ENCODE measurements at regions not wholly inside any gene's neighbourhood (a gene's known extent, or its start where the extent isn't known, plus 50 kb on each side); places are given as distances from the start of the nearest gene placed in this dataset.
"Not testable (repeated sequence)": the region's sequence is repeated elsewhere in the genome, so short reads cannot be mapped to it uniquely, and the experiment has no call there.

DNA sequence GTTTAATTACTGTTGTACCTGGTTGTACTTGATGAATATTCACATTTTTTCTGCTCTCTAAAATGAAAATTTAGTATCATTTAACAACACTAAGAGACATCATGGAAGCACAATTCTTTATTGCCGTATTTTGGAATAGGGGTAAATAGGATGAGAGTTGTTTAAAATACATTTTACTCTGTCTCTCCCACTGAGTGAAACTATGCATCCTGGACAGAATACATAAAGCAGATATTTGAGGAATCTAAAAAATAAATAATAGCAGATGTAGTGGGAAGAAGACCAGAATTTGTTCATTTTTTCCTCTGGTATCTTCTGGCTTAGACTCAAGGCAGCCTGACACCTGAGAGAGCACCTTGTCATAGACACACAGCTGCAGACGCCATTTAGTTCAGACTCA is 119.1 kb upstream of the AHI1 start:
- FAIRE-seq (no peak), DNase-seq (no peak), ATAC-seq (no peak)
- H3K27ac ChIP-seq: no peak overlapping the region
- intact Hi-C loops (cut with DNase I): no loop called here
- H3K9me3 ChIP-seq: no peaks in the 10 kb centered on the region
- no peaks in the 10 kb centered on the region for H3K4me1 ChIP-seq
- TF ChIP-seq, protein P1, sequence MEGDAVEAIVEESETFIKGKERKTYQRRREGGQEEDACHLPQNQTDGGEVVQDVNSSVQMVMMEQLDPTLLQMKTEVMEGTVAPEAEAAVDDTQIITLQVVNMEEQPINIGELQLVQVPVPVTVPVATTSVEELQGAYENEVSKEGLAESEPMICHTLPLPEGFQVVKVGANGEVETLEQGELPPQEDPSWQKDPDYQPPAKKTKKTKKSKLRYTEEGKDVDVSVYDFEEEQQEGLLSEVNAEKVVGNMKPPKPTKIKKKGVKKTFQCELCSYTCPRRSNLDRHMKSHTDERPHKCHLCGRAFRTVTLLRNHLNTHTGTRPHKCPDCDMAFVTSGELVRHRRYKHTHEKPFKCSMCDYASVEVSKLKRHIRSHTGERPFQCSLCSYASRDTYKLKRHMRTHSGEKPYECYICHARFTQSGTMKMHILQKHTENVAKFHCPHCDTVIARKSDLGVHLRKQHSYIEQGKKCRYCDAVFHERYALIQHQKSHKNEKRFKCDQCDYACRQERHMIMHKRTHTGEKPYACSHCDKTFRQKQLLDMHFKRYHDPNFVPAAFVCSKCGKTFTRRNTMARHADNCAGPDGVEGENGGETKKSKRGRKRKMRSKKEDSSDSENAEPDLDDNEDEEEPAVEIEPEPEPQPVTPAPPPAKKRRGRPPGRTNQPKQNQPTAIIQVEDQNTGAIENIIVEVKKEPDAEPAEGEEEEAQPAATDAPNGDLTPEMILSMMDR (IDR thresholded peaks at IDR 0.05): no peak
- no peaks in the 10 kb centered on the region for H3K27me3 ChIP-seq
- no peak overlapping the region for H3K4me3 ChIP-seq
- H3K36me3 ChIP-seq: no peaks in the 10 kb centered on the region
- 82 to 90% methylated on average over 2 of the region's 2 CpGs for WGBS, 2 donors

DNA sequence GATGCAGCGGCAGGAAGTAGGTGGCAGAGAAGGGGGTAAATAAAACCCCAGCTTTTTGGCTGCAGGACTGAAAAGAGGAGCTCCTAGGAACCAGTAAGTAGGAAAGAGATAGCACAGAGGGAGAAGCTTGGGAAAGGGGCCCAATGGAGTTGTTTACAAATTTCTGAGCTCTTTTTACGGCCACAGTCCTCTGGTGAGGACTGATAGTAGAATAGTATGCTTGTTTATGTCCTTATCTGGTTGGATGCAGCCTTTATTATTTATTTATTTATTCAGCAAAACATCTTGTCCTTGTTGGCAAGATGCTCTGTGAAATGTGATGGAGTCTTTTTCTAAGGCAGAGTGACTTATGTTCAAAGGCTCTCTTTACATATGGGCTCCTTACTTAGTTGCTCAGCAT is 119.7 kb upstream of the AHI1 start:
- H3K36me3 ChIP-seq: no peaks in the 10 kb centered on the region
- no peak overlapping the region for H3K27ac ChIP-seq
- whole genome bisulfite sequencing, 2 donors: 90 to 92% methylated on average over 2 of the region's 2 CpGs
- no peak for FAIRE-seq
- no peaks in the 10 kb centered on the region for H3K9me3 ChIP-seq
- intact Hi-C loops (cut with DNase I): no loop called here
- no peak for ATAC-seq
- H3K27me3 ChIP-seq: no peaks in the 10 kb centered on the region
- TF ChIP-seq, protein P1 (IDR thresholded peaks at IDR 0.05): no peak
- H3K4me1 ChIP-seq: no peaks in the 10 kb centered on the region
- no peak overlapping the region for H3K4me3 ChIP-seq
- no peak for DNase-seq

DNA sequence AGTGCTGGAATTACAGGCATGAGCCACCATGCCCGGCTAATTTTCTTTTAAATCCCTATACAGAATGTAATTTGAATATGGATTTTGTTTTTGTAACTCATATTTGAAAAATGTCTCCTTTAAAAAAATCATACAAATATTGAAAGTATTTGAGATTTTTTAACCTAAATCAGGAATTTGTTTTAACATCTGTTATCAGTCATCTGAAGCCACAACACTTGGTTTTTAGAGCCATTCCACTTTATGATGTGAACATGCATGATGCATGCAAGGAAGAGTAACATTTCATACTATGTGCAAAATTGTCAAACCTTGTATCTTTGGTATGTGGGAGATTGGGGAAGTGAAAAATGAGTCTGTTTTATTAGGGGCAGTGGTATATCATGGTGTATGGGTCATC is 124.5 kb upstream of the AHI1 start:
- no peak for DNase-seq
- no peak overlapping the region for H3K4me3 ChIP-seq
- H3K27me3 ChIP-seq: no peaks in the 10 kb centered on the region
- no peaks in the 10 kb centered on the region for H3K9me3 ChIP-seq
- peaks cover 4 to 7% (median 6%) of the 10 kb centered on the region in 3 donors for H3K4me1 ChIP-seq
- intact Hi-C loops (cut with DNase I): no loop called here
- no peak for ATAC-seq
- no peaks in the 10 kb centered on the region for H3K36me3 ChIP-seq
- no peak for FAIRE-seq
- TF ChIP-seq, protein P1 (IDR thresholded peaks at IDR 0.05): no peak
- WGBS, 2 donors: 97% methylated on average over 1 of the region's 1 CpG
- H3K27ac ChIP-seq: no peak overlapping the region

DNA sequence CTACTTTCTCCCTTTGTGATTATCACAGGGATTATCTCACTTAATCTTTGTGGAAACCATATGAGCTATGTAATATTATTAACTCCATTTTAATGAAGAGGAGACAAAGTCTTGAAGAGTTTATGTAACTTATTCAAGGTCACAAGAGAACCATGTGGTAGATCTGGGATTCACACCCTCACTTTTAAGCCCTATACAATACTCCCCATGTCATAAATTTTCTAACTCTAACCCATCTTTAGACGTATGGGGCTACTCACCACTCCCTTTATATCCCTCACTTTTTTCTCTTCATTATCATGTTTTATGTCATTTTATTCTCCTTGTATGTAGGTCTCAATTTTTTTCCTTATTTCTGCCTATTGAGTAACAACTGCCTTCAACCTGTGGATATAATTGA is 126.4 kb upstream of the AHI1 start:
- H3K27me3 ChIP-seq: no peaks in the 10 kb centered on the region
- WGBS, 2 donors: 91 to 93% methylated on average over 1 of the region's 1 CpG
- no peak overlapping the region for H3K27ac ChIP-seq
- no peaks in the 10 kb centered on the region for H3K9me3 ChIP-seq
- H3K36me3 ChIP-seq: no peaks in the 10 kb centered on the region
- TF ChIP-seq, protein P1 (IDR thresholded peaks at IDR 0.05): no peak
- DNase-seq (no peak), ATAC-seq (no peak), FAIRE-seq (no peak)
- H3K4me3 ChIP-seq: no peak overlapping the region
- H3K4me1 ChIP-seq: peaks cover 6 to 12% (median 7%) of the 10 kb centered on the region in 3 donors
- intact Hi-C loops (cut with DNase I): no loop called here

DNA sequence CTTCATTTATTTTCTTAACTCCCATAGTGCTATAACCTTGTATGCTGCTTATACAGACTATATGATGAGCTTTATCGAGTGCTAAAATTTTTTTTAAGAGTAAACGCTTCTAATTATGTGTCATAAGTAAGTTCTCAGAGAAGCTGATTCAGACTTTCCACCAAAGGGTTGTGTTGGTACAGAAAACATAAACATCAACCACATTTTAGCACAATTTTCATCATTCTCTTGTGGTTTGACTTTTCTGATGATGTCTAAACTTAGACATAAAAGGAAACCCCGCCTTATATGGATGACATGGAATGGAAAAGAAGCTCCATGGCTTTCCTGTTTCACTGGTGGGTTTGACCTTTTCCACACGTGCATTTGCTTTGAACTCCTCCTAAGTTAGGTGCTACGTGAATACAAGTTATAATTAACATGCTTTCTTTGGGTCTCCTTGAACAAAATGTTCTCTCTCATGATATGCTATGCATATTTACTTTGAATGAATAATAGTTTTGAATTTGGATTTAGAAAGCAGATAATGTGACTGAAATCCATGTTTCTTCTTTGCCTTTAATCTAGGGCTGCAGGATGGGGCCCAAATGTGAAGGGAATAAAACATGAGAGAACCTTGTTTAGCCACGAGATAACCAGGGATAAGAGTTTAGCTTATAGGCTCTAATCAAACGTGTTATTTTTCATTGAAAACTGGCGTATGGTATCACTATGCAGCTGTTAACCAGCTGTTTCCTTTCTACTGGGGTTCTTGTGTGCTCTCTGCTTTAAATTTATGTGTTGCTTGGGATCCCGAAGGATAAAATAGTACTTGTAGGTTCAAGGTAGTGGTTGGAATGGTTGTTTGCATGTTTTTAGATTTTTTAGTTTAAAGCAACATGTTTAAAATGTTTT is 127.1 kb upstream of the AHI1 start:
- Histone ChIP-seq H3K9me3 (no peaks in the 10 kb centered on the region), H3K36me3 (no peaks in the 10 kb centered on the region), H3K27ac (no peak overlapping the region), H3K4me1 (peaks cover 6 to 12% (median 7%) of the 10 kb centered on the region in 3 donors), H3K4me3 (no peak overlapping the region), H3K27me3 (no peaks in the 10 kb centered on the region)
- WGBS, 2 donors: 52 to 57% methylated on average over 9 of the region's 9 CpGs
- intact Hi-C loops (cut with DNase I): no loop called here
- TF ChIP-seq, protein P1 (IDR thresholded peaks at IDR 0.05): no peak
- no peak for DNase-seq
- ATAC-seq: peak in 2 of 4 donors; percentile 56 to 61
- no peak for FAIRE-seq

DNA sequence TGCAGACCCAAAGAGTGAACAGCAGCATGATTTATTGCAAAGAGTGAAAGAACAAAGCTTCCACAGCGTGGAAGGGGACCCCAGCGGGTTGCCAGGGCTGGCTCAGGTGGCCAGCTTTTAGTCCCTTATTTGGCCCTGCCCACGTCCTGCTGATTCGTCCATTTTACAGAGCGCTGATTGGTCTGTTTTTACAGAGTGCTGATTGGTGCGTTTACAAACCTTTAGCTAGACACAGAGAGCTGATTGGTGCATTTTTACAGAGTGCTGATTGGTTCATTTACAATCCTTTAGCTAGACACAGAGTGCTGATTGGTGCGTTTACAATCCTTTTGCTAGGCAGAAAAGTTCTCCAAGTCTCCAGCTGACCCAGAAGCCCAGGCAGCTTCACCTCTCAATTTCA is 128.5 kb upstream of the AHI1 start:
- 92 to 96% methylated on average over 7 of the region's 7 CpGs for WGBS, 2 donors
- H3K36me3 ChIP-seq; intact Hi-C loops (cut with DNase I); FAIRE-seq; DNase-seq; H3K4me3 ChIP-seq; H3K9me3 ChIP-seq; H3K27ac ChIP-seq; ATAC-seq; H3K27me3 ChIP-seq: not testable (repeated sequence)
- peaks cover 6 to 12% (median 7%) of the 10 kb centered on the region in 3 donors for H3K4me1 ChIP-seq
